H1 (cell line): ENCODE measurements at regions not wholly inside any gene's neighbourhood (a gene's known extent, or its start where the extent isn't known, plus 50 kb on each side); places are given as distances from the start of the nearest gene placed in this dataset.

ENCODE experiments used
- KDM4A ChIP-seq: IDR thresholded peaks from one replicate; pipeline ENCODE4 v1.7.1; 2012; ENCODE audit warnings: low read depth, mild to moderate bottlenecking, moderate library complexity, low read length, inconsistent platforms; ENCODE audit not compliant: severe bottlenecking
- TF ChIP-seq, protein P1 (sequence below), 3 experiments: IDR thresholded peaks; 1 replicate in 2 of 3; 2 replicates in 1 of 3; pipeline versions ENCODE4 v1.5.1 to v1.6.1; 2011; ENCODE audit warnings: low read length in 3 of 3, mild to moderate bottlenecking in 3 of 3, inconsistent platforms in 2 of 3, low read depth in 1 of 3, moderate library complexity in 1 of 3; ENCODE audit not compliant: insufficient read depth in 1 of 3; ENCODE audit errors: control extremely low read depth in 1 of 3

DNA sequence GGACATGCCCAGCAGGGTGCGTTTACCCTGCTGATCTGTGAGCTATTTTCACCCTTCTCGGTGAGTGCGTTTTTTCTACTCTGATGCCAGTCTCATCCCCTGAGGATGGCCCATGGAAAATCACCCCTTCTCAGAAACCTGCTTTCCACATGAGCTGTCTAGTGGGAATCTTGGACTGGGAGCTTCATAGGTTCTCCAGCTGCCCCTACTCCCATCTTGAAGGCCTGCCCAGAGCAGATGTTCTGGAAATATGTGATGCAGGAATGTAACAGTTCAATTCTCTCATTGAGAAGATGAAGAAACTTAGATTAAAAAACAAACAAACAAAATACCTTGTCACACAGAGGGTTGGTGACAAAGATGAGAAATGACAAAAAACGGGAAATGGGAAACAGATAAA lies 146.9 kb upstream of the RAB11FIP2 start:
- TF ChIP-seq, protein P1, sequence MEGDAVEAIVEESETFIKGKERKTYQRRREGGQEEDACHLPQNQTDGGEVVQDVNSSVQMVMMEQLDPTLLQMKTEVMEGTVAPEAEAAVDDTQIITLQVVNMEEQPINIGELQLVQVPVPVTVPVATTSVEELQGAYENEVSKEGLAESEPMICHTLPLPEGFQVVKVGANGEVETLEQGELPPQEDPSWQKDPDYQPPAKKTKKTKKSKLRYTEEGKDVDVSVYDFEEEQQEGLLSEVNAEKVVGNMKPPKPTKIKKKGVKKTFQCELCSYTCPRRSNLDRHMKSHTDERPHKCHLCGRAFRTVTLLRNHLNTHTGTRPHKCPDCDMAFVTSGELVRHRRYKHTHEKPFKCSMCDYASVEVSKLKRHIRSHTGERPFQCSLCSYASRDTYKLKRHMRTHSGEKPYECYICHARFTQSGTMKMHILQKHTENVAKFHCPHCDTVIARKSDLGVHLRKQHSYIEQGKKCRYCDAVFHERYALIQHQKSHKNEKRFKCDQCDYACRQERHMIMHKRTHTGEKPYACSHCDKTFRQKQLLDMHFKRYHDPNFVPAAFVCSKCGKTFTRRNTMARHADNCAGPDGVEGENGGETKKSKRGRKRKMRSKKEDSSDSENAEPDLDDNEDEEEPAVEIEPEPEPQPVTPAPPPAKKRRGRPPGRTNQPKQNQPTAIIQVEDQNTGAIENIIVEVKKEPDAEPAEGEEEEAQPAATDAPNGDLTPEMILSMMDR (IDR thresholded peaks at IDR 0.05; ENCODE audit: control extremely low read depth in 1 of 3, insufficient read depth in 1 of 3, low read depth in 1 of 3, low read length in 3 of 3): no peak
- TF ChIP-seq KDM4A: no peak
